PFSK-1 (cell line): ENCODE measurements at regions not wholly inside any gene's neighbourhood (a gene's known extent, or its start where the extent isn't known, plus 50 kb on each side); places are given as distances from the start of the nearest gene placed in this dataset.

Experiments
- POLR2AphosphoS5 ChIP-seq: IDR thresholded peaks from 2 replicates; pipeline ENCODE4 v1.6.1; 2012; ENCODE audit warnings: low read depth, mild to moderate bottlenecking, control low read depth, low read length, moderate library complexity
- REST ChIP-seq, 2 experiments: IDR thresholded peaks; 2 replicates each; pipeline versions ENCODE4 v1.6.1 to v1.8.0; 2011 to 2012; ENCODE audit warnings: low read depth in 2 of 2, low read length in 2 of 2, control low read depth in 1 of 2, inconsistent platforms in 1 of 2, mild to moderate bottlenecking in 1 of 2, moderate library complexity in 1 of 2; ENCODE audit not compliant: insufficient read depth in 1 of 2
- SIN3A ChIP-seq: IDR thresholded peaks from 2 replicates; pipeline ENCODE4 v1.6.1; 2012; ENCODE audit warnings: mild to moderate bottlenecking, low read length, moderate library complexity, borderline replicate concordance; ENCODE audit not compliant: insufficient read depth
- TAF1 ChIP-seq: IDR thresholded peaks from 2 replicates; pipeline ENCODE4 v1.6.1; 2012; ENCODE audit warnings: low read length, control low read depth, borderline replicate concordance; ENCODE audit not compliant: insufficient read depth

DNA sequence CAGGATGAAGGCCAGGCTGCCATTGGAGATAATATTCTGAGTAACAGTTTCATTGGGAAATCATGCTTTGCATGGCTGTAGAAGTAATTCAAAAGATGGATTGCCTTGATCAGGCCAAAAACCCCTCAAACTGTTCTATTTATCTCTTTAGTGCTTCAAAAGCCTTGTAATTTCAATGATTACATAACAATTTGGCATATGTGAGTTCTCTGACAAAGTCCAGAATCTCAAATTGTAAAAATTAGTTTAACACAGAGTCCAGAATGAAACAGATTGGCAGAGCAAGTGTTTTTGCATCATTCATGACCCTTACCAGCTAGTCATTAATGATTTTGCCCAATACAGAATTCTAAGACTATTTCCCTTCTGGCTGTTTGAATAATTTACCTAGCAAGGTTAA lies 347.3 kb downstream of the SPRY1 start:
- TF ChIP-seq POLR2AphosphoS5 (no peak), TAF1 (no peak), REST (IDR thresholded peaks at IDR 0.05; ENCODE audit: insufficient read depth in 1 of 2, low read depth in 2 of 2, low read length in 2 of 2) (no peak), SIN3A (no peak)
